H9 (cell line): ENCODE measurements at regions not wholly inside any gene's neighbourhood (a gene's known extent, or its start where the extent isn't known, plus 50 kb on each side); places are given as distances from the start of the nearest gene placed in this dataset.

ENCODE experiments used
- DNase-seq: peaks from one replicate; pipeline ENCODE4 v3.0.0-alpha.2; 2017
- H2AFZ ChIP-seq: one replicate; pipeline ENCODE4 v1.6.1; 2013; ENCODE audit warnings: mild to moderate bottlenecking, low read length, control low read depth, moderate library complexity
- H2AK5ac ChIP-seq: 2 replicates; pipeline ENCODE4 v1.6.1; 2013; ENCODE audit warnings: low read length, control low read depth, mixed read lengths; ENCODE audit not compliant: insufficient read length
- H2BK120ac ChIP-seq: one replicate; pipeline ENCODE4 v1.6.1; 2013; ENCODE audit warnings: low read depth, mild to moderate bottlenecking, low read length, control low read depth, inconsistent platforms; ENCODE audit not compliant: poor library complexity, severe bottlenecking
- H2BK12ac ChIP-seq: 2 replicates; pipeline ENCODE4 v1.6.1; 2013; ENCODE audit warnings: low read length, control low read depth, mixed read lengths, low read depth; ENCODE audit not compliant: insufficient read length
- H2BK15ac ChIP-seq: 2 replicates; pipeline ENCODE4 v1.6.1; 2013; ENCODE audit warnings: low read depth, low read length, control low read depth
- H2BK20ac ChIP-seq: one replicate; pipeline ENCODE4 v1.6.1; 2013; ENCODE audit warnings: low read depth, mild to moderate bottlenecking, low read length, control low read depth, inconsistent platforms; ENCODE audit not compliant: poor library complexity, severe bottlenecking
- H2BK5ac ChIP-seq: 2 replicates; pipeline ENCODE4 v1.6.1; 2013; ENCODE audit warnings: low read length, control low read depth, mixed read lengths; ENCODE audit not compliant: insufficient read length
- H3K14ac ChIP-seq: 2 replicates; pipeline ENCODE4 v1.6.1; 2013; ENCODE audit warnings: low read length, control low read depth; ENCODE audit not compliant: insufficient read depth
- H3K18ac ChIP-seq: 2 replicates; pipeline ENCODE4 v1.6.1; 2013; ENCODE audit warnings: low read depth, mild to moderate bottlenecking, mixed read lengths, low read length, control low read depth; ENCODE audit not compliant: insufficient read length
- H3K23ac ChIP-seq: 2 replicates; pipeline ENCODE4 v1.6.1; 2013; ENCODE audit warnings: low read length, control low read depth, mixed read lengths, low read depth; ENCODE audit not compliant: insufficient read length
- H3K23me2 ChIP-seq: 2 replicates; pipeline ENCODE4 v1.6.1; 2013; ENCODE audit warnings: low read depth, mild to moderate bottlenecking, mixed read lengths, low read length, control low read depth; ENCODE audit not compliant: insufficient read length, poor library complexity, severe bottlenecking
- H3K27ac ChIP-seq: 2 replicates; pipeline ENCODE4 v1.5.1; 2013; ENCODE audit warnings: low read length, control low read depth, mixed read lengths, low read depth; ENCODE audit not compliant: insufficient read length
- H3K27me3 ChIP-seq: 2 replicates; pipeline ENCODE4 v1.6.1; 2013; ENCODE audit warnings: low read length, control low read depth, inconsistent platforms; ENCODE audit not compliant: insufficient read depth
- H3K4ac ChIP-seq: 2 replicates; pipeline ENCODE4 v1.6.1; 2013; ENCODE audit warnings: low read depth, mild to moderate bottlenecking, control low read depth, inconsistent platforms, low read length, moderate library complexity
- H3K4me1 ChIP-seq: 2 replicates; pipeline ENCODE4 v1.6.1; 2013; ENCODE audit warnings: low read length, control low read depth, inconsistent platforms; ENCODE audit not compliant: insufficient read depth
- H3K4me2 ChIP-seq: 2 replicates; pipeline ENCODE4 v1.6.1; 2013; ENCODE audit warnings: low read length, control low read depth, mixed read lengths; ENCODE audit not compliant: insufficient read length, insufficient read depth
- H3K56ac ChIP-seq: 2 replicates; pipeline ENCODE4 v1.6.1; 2013; ENCODE audit warnings: low read depth, mild to moderate bottlenecking, mixed read lengths, low read length, control low read depth; ENCODE audit not compliant: insufficient read length
- H3K79me1 ChIP-seq: 2 replicates; pipeline ENCODE4 v1.6.1; 2013; ENCODE audit warnings: low read depth, mild to moderate bottlenecking, moderate library complexity, low read length, control low read depth, inconsistent platforms; ENCODE audit not compliant: insufficient read depth, poor library complexity, severe bottlenecking
- H3K79me2 ChIP-seq: 2 replicates; pipeline ENCODE4 v1.6.1; 2013; ENCODE audit warnings: low read length, control low read depth, inconsistent platforms; ENCODE audit not compliant: insufficient read depth
- H3K9ac ChIP-seq: 2 replicates; pipeline ENCODE4 v1.6.1; 2013; ENCODE audit warnings: low read length, control low read depth, mixed read lengths; ENCODE audit not compliant: insufficient read length; ENCODE audit errors: extremely low read depth
- H3K9me3 ChIP-seq: one replicate; pipeline ENCODE4 v1.6.1; 2013; ENCODE audit warnings: low read depth, low read length, inconsistent platforms; ENCODE audit not compliant: control insufficient read depth
- H3T11ph ChIP-seq: one replicate; pipeline ENCODE4 v1.6.1; 2013; ENCODE audit warnings: mild to moderate bottlenecking, low read length, control low read depth, inconsistent platforms
- H4K20me1 ChIP-seq: one replicate; pipeline ENCODE4 v1.6.1; 2013; ENCODE audit not compliant: control insufficient read depth, insufficient read length, insufficient read depth
- H4K5ac ChIP-seq: 2 replicates; pipeline ENCODE4 v1.6.1; 2013; ENCODE audit warnings: low read depth, mild to moderate bottlenecking, mixed read lengths, low read length, control low read depth; ENCODE audit not compliant: insufficient read length
- H4K8ac ChIP-seq: replicated peaks from 2 replicates; pipeline ENCODE4 v1.6.1; 2013; ENCODE audit warnings: low read length, control low read depth, mixed read lengths, low read depth; ENCODE audit not compliant: insufficient read length
- H4K91ac ChIP-seq: 2 replicates; pipeline ENCODE4 v1.6.1; 2013; ENCODE audit warnings: low read depth, mild to moderate bottlenecking, moderate library complexity, mixed read lengths, low read length, control low read depth; ENCODE audit not compliant: insufficient read length
- H3K27ac Mint-ChIP-seq, 3 experiments: 2 replicates in 2 of 3; 3 replicates in 1 of 3; pipeline ENCODE4 v1.8.0; 2020 to 2021; ENCODE audit warnings: mixed read lengths in 3 of 3, mild to moderate bottlenecking in 1 of 3, moderate library complexity in 1 of 3
- H3K27me3 Mint-ChIP-seq: 2 replicates; pipeline ENCODE4 v1.8.0; 2021; ENCODE audit warnings: low read depth, mild to moderate bottlenecking, moderate library complexity, mixed read lengths
- H3K36me3 Mint-ChIP-seq, 3 experiments: 2 replicates in 2 of 3; 3 replicates in 1 of 3; pipeline ENCODE4 v1.8.0; 2020 to 2021; ENCODE audit warnings: low read depth in 3 of 3, mixed read lengths in 3 of 3; ENCODE audit not compliant: insufficient read depth in 1 of 3
- H3K4me1 Mint-ChIP-seq, 2 experiments: 2 replicates each; pipeline ENCODE4 v1.8.0; 2020; ENCODE audit warnings: mixed read lengths in 2 of 2
- H3K4me3 Mint-ChIP-seq, 2 experiments: 2 replicates in 1 of 2; 3 replicates in 1 of 2; pipeline ENCODE4 v1.8.0; 2020 to 2021; ENCODE audit warnings: mild to moderate bottlenecking in 2 of 2, mixed read lengths in 2 of 2, moderate library complexity in 1 of 2
- H3K9me3 Mint-ChIP-seq, 2 experiments: 2 replicates in 1 of 2; 3 replicates in 1 of 2; pipeline ENCODE4 v1.8.0; 2020; ENCODE audit warnings: mild to moderate bottlenecking in 2 of 2, mixed read lengths in 2 of 2, moderate library complexity in 1 of 2
- WGBS: extraction: QIAGEN DNeasy Blood & Tissue Kit; methylation state at CpG from one replicate; pipeline ENCODE4 v1.1.7; 2013; ENCODE audit warnings: missing lambda C conversion rate, low lambda C conversion rate, mixed read lengths; ENCODE audit not compliant: insufficient read length; ENCODE audit errors: extremely low coverage; 5-methylcytosine and 5-hydroxymethylcytosine counted together
- TF ChIP-seq, protein P1 (sequence below): fragments of 200-600 bp; sonication (generic); conservative IDR thresholded peaks from 3 replicates; pipeline ENCODE4 v1.8.0; 2021; ENCODE audit warnings: antibody characterized with exemption, mild to moderate bottlenecking

DNA sequence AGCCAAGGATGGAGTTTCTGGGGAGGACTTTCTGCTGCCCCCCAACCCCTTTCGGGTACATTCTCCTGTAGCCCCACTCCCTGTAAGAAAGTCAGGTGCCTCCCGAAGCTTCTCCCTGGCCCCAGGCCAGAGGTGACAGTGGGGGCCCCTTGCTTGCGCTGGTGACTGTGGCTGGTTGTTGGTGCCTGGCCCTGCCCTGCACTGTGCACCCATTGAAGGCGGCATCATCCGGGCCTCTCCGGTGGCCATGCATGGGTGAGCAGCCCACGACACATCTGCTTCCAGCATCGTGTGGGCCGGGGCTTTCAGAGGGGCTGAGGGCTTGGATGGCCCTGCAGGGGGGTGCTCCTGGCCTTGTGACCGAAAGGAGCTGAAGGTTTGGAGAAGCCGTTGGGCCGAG lies 297.0 kb downstream of the SEC14L1 start:
- peaks cover 36 to 64% of the 10 kb centered on the region in 2 experiments for H3K4me1 Mint-ChIP-seq
- no peaks in the 10 kb centered on the region for H3K9me3 Mint-ChIP-seq
- H2BK15ac ChIP-seq, result no peak overlapping the region

More for the DNA sequence above, 297.0 kb downstream of the SEC14L1 start:
- Mint-ChIP-seq H3K36me3 (no peaks in the 10 kb centered on the region), H3K27ac (no peak overlapping the region), H3K4me3 (no peak overlapping the region), H3K27me3 (no peaks in the 10 kb centered on the region)
- H2BK12ac ChIP-seq, result no peak overlapping the region
- no peak overlapping the region for H3K27ac ChIP-seq
- no peak overlapping the region for H3T11ph ChIP-seq
- H3K4ac ChIP-seq, result no peak overlapping the region
- no peaks in the 10 kb centered on the region for H3K23me2 ChIP-seq
- no peaks in the 10 kb centered on the region for H3K9me3 ChIP-seq
- no peak overlapping the region for H3K18ac ChIP-seq
- no peak overlapping the region for H2BK20ac ChIP-seq
- no peaks in the 10 kb centered on the region for H3K27me3 ChIP-seq
- no peak overlapping the region for H2AK5ac ChIP-seq
- peaks cover 2% of the 10 kb centered on the region for H3K79me1 ChIP-seq
- H4K5ac ChIP-seq, result no peak overlapping the region
- no peak overlapping the region for H2BK5ac ChIP-seq
- no peak overlapping the region for H3K9ac ChIP-seq
- peaks cover 3% of the 10 kb centered on the region; the same call in 1 of the 2 replicates for H3K79me2 ChIP-seq
- H2BK120ac ChIP-seq, result no peak overlapping the region
- no peak overlapping the region for H3K4me2 ChIP-seq
- no peak overlapping the region for H4K8ac ChIP-seq
- H4K20me1 ChIP-seq, result peaks cover 4% of the 10 kb centered on the region
- peaks cover 12% of the 10 kb centered on the region; the same call in 1 of the 2 replicates for H3K4me1 ChIP-seq
- no peak overlapping the region for H3K14ac ChIP-seq
- H2AFZ ChIP-seq, result no peak overlapping the region
- H3K56ac ChIP-seq, result no peak overlapping the region
- no peak overlapping the region for H4K91ac ChIP-seq
- TF ChIP-seq, protein P1, sequence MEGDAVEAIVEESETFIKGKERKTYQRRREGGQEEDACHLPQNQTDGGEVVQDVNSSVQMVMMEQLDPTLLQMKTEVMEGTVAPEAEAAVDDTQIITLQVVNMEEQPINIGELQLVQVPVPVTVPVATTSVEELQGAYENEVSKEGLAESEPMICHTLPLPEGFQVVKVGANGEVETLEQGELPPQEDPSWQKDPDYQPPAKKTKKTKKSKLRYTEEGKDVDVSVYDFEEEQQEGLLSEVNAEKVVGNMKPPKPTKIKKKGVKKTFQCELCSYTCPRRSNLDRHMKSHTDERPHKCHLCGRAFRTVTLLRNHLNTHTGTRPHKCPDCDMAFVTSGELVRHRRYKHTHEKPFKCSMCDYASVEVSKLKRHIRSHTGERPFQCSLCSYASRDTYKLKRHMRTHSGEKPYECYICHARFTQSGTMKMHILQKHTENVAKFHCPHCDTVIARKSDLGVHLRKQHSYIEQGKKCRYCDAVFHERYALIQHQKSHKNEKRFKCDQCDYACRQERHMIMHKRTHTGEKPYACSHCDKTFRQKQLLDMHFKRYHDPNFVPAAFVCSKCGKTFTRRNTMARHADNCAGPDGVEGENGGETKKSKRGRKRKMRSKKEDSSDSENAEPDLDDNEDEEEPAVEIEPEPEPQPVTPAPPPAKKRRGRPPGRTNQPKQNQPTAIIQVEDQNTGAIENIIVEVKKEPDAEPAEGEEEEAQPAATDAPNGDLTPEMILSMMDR, result no peak
- WGBS, result no CpG with 5 or more reads among the region's 12 CpGs
- no peak for DNase-seq
- H3K23ac ChIP-seq, result no peak overlapping the region
